ENCODE measurements at regions not wholly inside any gene's neighbourhood (a gene's known extent, or its start where the extent isn't known, plus 50 kb on each side); places are given as distances from the start of the nearest gene placed in this dataset.

DNA sequence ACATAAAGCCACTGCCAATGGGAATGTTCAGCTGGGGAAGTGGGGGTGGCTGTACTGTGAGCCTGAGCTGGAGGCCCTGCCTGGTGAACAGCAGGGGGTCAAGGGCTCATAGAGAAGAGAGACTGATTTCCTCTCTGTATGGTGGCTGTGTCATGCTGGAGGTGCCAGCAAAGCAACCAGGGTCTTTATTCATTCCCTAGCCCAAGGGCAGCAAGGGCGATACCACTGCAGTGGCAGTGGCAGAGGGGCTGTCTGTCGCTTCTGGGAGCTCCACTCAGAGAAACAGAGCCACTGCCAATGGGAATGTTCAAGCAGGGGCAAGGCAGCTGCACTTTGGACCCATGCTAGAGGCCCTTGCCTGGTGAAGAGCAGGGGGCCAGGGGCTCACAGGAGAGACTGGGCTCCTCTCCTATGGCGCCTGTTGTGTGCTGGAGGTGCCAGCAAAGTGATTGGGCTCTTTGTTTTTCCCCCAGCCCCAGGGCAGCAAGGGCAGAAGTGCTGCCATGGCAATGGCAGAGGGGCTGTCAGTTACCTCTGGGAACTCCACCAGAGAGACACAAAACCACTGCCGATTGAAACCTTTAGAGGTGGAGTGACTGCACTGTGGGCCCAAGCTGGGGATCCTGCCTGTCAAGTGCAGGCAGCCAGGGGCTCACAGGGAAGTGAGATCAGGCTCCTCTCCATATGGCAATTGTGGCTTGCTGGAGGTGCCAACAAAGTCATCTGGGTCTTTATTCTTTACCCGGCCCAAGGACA is 545.1 kb downstream of the SH2D4B start:
- no peak for TF ChIP-seq POLR2A (IDR thresholded peaks at IDR 0.05; ENCODE audit: low read depth, low read length)
- TF ChIP-seq, protein P1, sequence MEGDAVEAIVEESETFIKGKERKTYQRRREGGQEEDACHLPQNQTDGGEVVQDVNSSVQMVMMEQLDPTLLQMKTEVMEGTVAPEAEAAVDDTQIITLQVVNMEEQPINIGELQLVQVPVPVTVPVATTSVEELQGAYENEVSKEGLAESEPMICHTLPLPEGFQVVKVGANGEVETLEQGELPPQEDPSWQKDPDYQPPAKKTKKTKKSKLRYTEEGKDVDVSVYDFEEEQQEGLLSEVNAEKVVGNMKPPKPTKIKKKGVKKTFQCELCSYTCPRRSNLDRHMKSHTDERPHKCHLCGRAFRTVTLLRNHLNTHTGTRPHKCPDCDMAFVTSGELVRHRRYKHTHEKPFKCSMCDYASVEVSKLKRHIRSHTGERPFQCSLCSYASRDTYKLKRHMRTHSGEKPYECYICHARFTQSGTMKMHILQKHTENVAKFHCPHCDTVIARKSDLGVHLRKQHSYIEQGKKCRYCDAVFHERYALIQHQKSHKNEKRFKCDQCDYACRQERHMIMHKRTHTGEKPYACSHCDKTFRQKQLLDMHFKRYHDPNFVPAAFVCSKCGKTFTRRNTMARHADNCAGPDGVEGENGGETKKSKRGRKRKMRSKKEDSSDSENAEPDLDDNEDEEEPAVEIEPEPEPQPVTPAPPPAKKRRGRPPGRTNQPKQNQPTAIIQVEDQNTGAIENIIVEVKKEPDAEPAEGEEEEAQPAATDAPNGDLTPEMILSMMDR (conservative IDR thresholded peaks at IDR 0.05; ENCODE audit: low read depth, low read length): no peak
- TF ChIP-seq RFX5 (IDR thresholded peaks at IDR 0.05; ENCODE audit: low read depth, low read length): no peak
- no peak for TF ChIP-seq MAFK (IDR thresholded peaks at IDR 0.05; ENCODE audit: low read depth, low read length)
- no peak for TF ChIP-seq RCOR1 (IDR thresholded peaks at IDR 0.05; ENCODE audit: insufficient replicate concordance, low read length)
- TF ChIP-seq RAD21 (IDR thresholded peaks at IDR 0.05; ENCODE audit: low read length): no peak

Data from IMR-90 (cell line).